Panc1 (cell line): ENCODE measurements at regions not wholly inside any gene's neighbourhood (a gene's known extent, or its start where the extent isn't known, plus 50 kb on each side); places are given as distances from the start of the nearest gene placed in this dataset.

Experiments used
- ATAC-seq: fragments of 200-7000 bp; cut with Tn5 transposase; 2 replicates; pipeline ENCODE4 v1.9.1; 2020; ENCODE audit warnings: mild to moderate bottlenecking, moderate library complexity
- BruUV-seq: library from RNA; stranded (reverse); fragments of 400-500 nt; replicated peaks from 2 replicates; lab custom pipeline; 2021; lab: Mats Ljungman, UMichigan
- CTCF ChIA-PET: fragments of 300-600 bp; sonication (Branson Sonifier 250); formaldehyde crosslinking; loops from one replicate; lab custom pipeline; 2022; ENCODE audit warnings: antibody characterized with exemption; lab: Charles Lee
- POLR2A ChIA-PET: fragments of 300-600 bp; sonication (Branson Sonifier 250); formaldehyde crosslinking; loops from one replicate; lab custom pipeline; 2022; ENCODE audit warnings: antibody characterized with exemption; lab: Charles Lee
- DNase-seq: peaks from one replicate; pipeline ENCODE4 v3.0.0-alpha.2; 2010; ENCODE audit warnings: low read depth, low spot score
- H3K27ac ChIP-seq: 2 replicates; pipeline ENCODE4 v1.5.1; 2011; ENCODE audit warnings: mild to moderate bottlenecking, low read length, inconsistent platforms
- H3K27me3 ChIP-seq: fragments of 200-500 bp; sonication (Bioruptor generic); 2 replicates; pipeline ENCODE4 v1.6.0; 2014; ENCODE audit warnings: low read length, inconsistent platforms; ENCODE audit not compliant: control insufficient read depth, insufficient read depth
- H3K36me3 ChIP-seq: fragments of 200-500 bp; sonication (Bioruptor generic); 2 replicates; pipeline ENCODE4 v1.5.1; 2014; ENCODE audit warnings: inconsistent platforms, mild to moderate bottlenecking, low read length, moderate library complexity; ENCODE audit not compliant: control insufficient read depth, insufficient read depth
- H3K4me1 ChIP-seq: 2 replicates; pipeline ENCODE4 v1.5.1; 2011; ENCODE audit warnings: inconsistent platforms, mild to moderate bottlenecking, low read length, moderate library complexity; ENCODE audit not compliant: control insufficient read depth, insufficient read depth
- H3K4me3 ChIP-seq, 2 experiments: 2 replicates each; pipeline ENCODE4 v1.5.1; 2011 to 2012; ENCODE audit warnings: low read depth in 2 of 2, low read length in 2 of 2, mild to moderate bottlenecking in 2 of 2, inconsistent platforms in 1 of 2, moderate library complexity in 1 of 2
- H3K9me3 ChIP-seq: fragments of 200-500 bp; sonication (Bioruptor generic); 2 replicates; pipeline ENCODE4 v1.5.1; 2014; ENCODE audit warnings: low read depth, mild to moderate bottlenecking, inconsistent platforms, low read length, moderate library complexity; ENCODE audit not compliant: control insufficient read depth, insufficient read depth
- CTCF ChIP-seq: fragments of 450-650 bp; IDR thresholded peaks from 2 replicates; pipeline ENCODE4 v1.5.1; 2017; ENCODE audit warnings: mild to moderate bottlenecking
- POLR2AphosphoS5 ChIP-seq: IDR thresholded peaks from 2 replicates; pipeline ENCODE4 v1.6.1; 2012; ENCODE audit warnings: mild to moderate bottlenecking, low read depth, low read length, moderate library complexity
- REST ChIP-seq, 2 experiments: IDR thresholded peaks; 2 replicates each; pipeline ENCODE4 v1.6.1; 2011 to 2012; ENCODE audit warnings: low read depth in 2 of 2, control low read depth in 1 of 2, low read length in 1 of 2, mild to moderate bottlenecking in 1 of 2, moderate library complexity in 1 of 2; ENCODE audit not compliant: insufficient read depth in 1 of 2
- SIN3A ChIP-seq: IDR thresholded peaks from 2 replicates; pipeline ENCODE4 v1.6.1; 2012; ENCODE audit warnings: low read depth, mild to moderate bottlenecking, low read length, moderate library complexity, borderline replicate concordance; ENCODE audit not compliant: insufficient read depth
- TCF7L2 ChIP-seq: IDR thresholded peaks from 2 replicates; pipeline ENCODE4 v1.6.1; 2011; ENCODE audit warnings: mild to moderate bottlenecking, low read depth, low read length, inconsistent platforms
- in situ Hi-C: cut with HindIII; loops from 2 replicates; pipeline ENCODE4 v1.10.0; 2016; ENCODE audit warnings: low sequenced_read_pairs, low pct_unique_long_range_greater_than_20kb
- intact Hi-C: fragments of 100-400 bp; cut with micrococcal nuclease; formaldehyde crosslinking; loops from one replicate; pipeline ENCODE4 v1.10.0; 2022; ENCODE audit not compliant: unreplicated experiment

GRCh38 chr5:38650946-38651345, 94.5 kb upstream of the LIFR start:
- Histone ChIP-seq H3K27ac (peak overlapping the region; percentile 49; the same call in 1 of the 2 replicates), H3K4me1 (0 out of 2 replicates have a peak, but pooled peaks cover 3% of the 10 kb centered on the region), H3K36me3 (no peaks in the 10 kb centered on the region), H3K4me3 (peak overlapping the region; percentile 10 to 54), H3K9me3 (no peaks in the 10 kb centered on the region), H3K27me3 (no peaks in the 10 kb centered on the region)
- in situ Hi-C loops: no loop called here
- ATAC-seq (peak; percentile 78), DNase-seq (no peak)
- TF ChIP-seq TCF7L2 (no peak), POLR2AphosphoS5 (no peak), REST (IDR thresholded peaks at IDR 0.05; ENCODE audit: insufficient read depth in 1 of 2, low read depth in 2 of 2, low read length in 1 of 2) (no peak), CTCF (no peak), SIN3A (no peak)
- BruUV-seq: no TSS peak
- intact Hi-C loops: no loop called here
- POLR2A ChIA-PET: no interaction called here
- CTCF ChIA-PET: no interaction called here

- Histone ChIP-seq H3K4me3 (no peak overlapping the region), H3K27ac (peak overlapping the region; percentile 49; the same call in 1 of the 2 replicates), H3K27me3 (no peaks in the 10 kb centered on the region), H3K9me3 (no peaks in the 10 kb centered on the region), H3K36me3 (no peaks in the 10 kb centered on the region), H3K4me1 (0 out of 2 replicates have a peak, but pooled peaks cover 3% of the 10 kb centered on the region)
- no TSS peak for BruUV-seq
- DNase-seq (no peak), ATAC-seq (no peak)
- in situ Hi-C loops (no loop called here), intact Hi-C loops (no loop called here)
- no peak for TF ChIP-seq SIN3A
- TF ChIP-seq POLR2AphosphoS5: no peak
- TF ChIP-seq TCF7L2: no peak
- no peak for TF ChIP-seq REST (IDR thresholded peaks at IDR 0.05; ENCODE audit: insufficient read depth in 1 of 2, low read depth in 2 of 2, low read length in 1 of 2)
- TF ChIP-seq CTCF: no peak
- POLR2A ChIA-PET: no interaction called here
- CTCF ChIA-PET: no interaction called here
Measured at GRCh38 chr5:38651806-38652205, 95.4 kb upstream of the LIFR start.
